ENCODE measurements at regions not wholly inside any gene's neighbourhood (a gene's known extent, or its start where the extent isn't known, plus 50 kb on each side); places are given as distances from the start of the nearest gene placed in this dataset.

- TF ChIP-seq, protein P1, sequence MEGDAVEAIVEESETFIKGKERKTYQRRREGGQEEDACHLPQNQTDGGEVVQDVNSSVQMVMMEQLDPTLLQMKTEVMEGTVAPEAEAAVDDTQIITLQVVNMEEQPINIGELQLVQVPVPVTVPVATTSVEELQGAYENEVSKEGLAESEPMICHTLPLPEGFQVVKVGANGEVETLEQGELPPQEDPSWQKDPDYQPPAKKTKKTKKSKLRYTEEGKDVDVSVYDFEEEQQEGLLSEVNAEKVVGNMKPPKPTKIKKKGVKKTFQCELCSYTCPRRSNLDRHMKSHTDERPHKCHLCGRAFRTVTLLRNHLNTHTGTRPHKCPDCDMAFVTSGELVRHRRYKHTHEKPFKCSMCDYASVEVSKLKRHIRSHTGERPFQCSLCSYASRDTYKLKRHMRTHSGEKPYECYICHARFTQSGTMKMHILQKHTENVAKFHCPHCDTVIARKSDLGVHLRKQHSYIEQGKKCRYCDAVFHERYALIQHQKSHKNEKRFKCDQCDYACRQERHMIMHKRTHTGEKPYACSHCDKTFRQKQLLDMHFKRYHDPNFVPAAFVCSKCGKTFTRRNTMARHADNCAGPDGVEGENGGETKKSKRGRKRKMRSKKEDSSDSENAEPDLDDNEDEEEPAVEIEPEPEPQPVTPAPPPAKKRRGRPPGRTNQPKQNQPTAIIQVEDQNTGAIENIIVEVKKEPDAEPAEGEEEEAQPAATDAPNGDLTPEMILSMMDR (conservative IDR thresholded peaks at IDR 0.05): no peak
- no peak for TF ChIP-seq EZH2 (IDR thresholded peaks at IDR 0.05; ENCODE audit: low read depth)
Measured at GRCh38 chr12:126952096-126953007, 1314.6 kb upstream of the TMEM132C start.
